ENCODE measurements at regions not wholly inside any gene's neighbourhood (a gene's known extent, or its start where the extent isn't known, plus 50 kb on each side); places are given as distances from the start of the nearest gene placed in this dataset.

- intact Hi-C loops (cut with DNase I) = no loop called here
- DNase-seq (no peak), ATAC-seq (ENCODE audit: poor library complexity) (no peak)
These were observed 991.6 kb downstream of the BRD1 start for GRCh38 chr22:48835857-48836672.

- DNase-seq (no peak), ATAC-seq (ENCODE audit: poor library complexity) (no peak)
- intact Hi-C loops (cut with DNase I) = no loop called here
These were observed 992.3 kb downstream of the BRD1 start for GRCh38 chr22:48835364-48835763.

GRCh38 chr22:48834404-48834803, 993.3 kb downstream of the BRD1 start:
- no peak for DNase-seq
- intact Hi-C loops (cut with DNase I) = no loop called here
- ATAC-seq (ENCODE audit: poor library complexity) = no peak

- ATAC-seq (ENCODE audit: poor library complexity) = no peak
- DNase-seq = no peak
- intact Hi-C loops (cut with DNase I) = no loop called here
These were observed 995.1 kb downstream of the BRD1 start for GRCh38 chr22:48832592-48832991.

- intact Hi-C loops (cut with DNase I) = no loop called here
- DNase-seq (no peak), ATAC-seq (ENCODE audit: poor library complexity) (no peak)
These were observed 997.8 kb downstream of the BRD1 start for GRCh38 chr22:48829908-48830307.

- DNase-seq (no peak), ATAC-seq (ENCODE audit: poor library complexity) (no peak)
- intact Hi-C loops (cut with DNase I) = no loop called here
These were observed 999.0 kb downstream of the BRD1 start for GRCh38 chr22:48828688-48829087.

- ATAC-seq (ENCODE audit: poor library complexity) = no peak
- no peak for DNase-seq
- intact Hi-C loops (cut with DNase I) = no loop called here
These were observed 999.6 kb downstream of the BRD1 start for GRCh38 chr22:48827904-48828555.

- intact Hi-C loops (cut with DNase I) = no loop called here
- no peak for ATAC-seq (ENCODE audit: poor library complexity)
- no peak for DNase-seq
These were observed 1000.3 kb downstream of the BRD1 start for GRCh38 chr22:48827268-48827846.

GRCh38 chr22:48826546-48826945, 1001.1 kb downstream of the BRD1 start:
- intact Hi-C loops (cut with DNase I) = no loop called here
- no peak for ATAC-seq (ENCODE audit: poor library complexity)
- no peak for DNase-seq

GRCh38 chr22:48825802-48826520, 1001.7 kb downstream of the BRD1 start:
- no peak for ATAC-seq (ENCODE audit: poor library complexity)
- intact Hi-C loops (cut with DNase I) = no loop called here
- DNase-seq = no peak

- intact Hi-C loops (cut with DNase I) = no loop called here
- DNase-seq = no peak
- no peak for ATAC-seq (ENCODE audit: poor library complexity)
These were observed 1002.7 kb downstream of the BRD1 start for GRCh38 chr22:48824712-48825651.

- intact Hi-C loops (cut with DNase I) = no loop called here
These were observed 1003.7 kb downstream of the BRD1 start for GRCh38 chr22:48823941-48824340.

GRCh38 chr22:48822278-48823233, 1005.1 kb downstream of the BRD1 start:
- DNase-seq (no peak), ATAC-seq (ENCODE audit: poor library complexity) (no peak)
- intact Hi-C loops (cut with DNase I) = no loop called here

More at GRCh38 chr22:48823941-48824340, 1003.7 kb downstream of the BRD1 start:
- no peak for ATAC-seq (ENCODE audit: poor library complexity)
- no peak for DNase-seq

GRCh38 chr22:48821727-48822126, 1005.9 kb downstream of the BRD1 start:
- no peak for DNase-seq
- intact Hi-C loops (cut with DNase I) = no loop called here
- no peak for ATAC-seq (ENCODE audit: poor library complexity)

- intact Hi-C loops (cut with DNase I) = no loop called here
- DNase-seq = no peak
- ATAC-seq (ENCODE audit: poor library complexity) = no peak
These were observed 1006.4 kb downstream of the BRD1 start for GRCh38 chr22:48821346-48821690.

- no peak for DNase-seq
- intact Hi-C loops (cut with DNase I) = no loop called here
- ATAC-seq (ENCODE audit: poor library complexity) = no peak
These were observed 1007.0 kb downstream of the BRD1 start for GRCh38 chr22:48820481-48821345.

GRCh38 chr22:48819961-48820360, 1007.7 kb downstream of the BRD1 start:
- intact Hi-C loops (cut with DNase I) = no loop called here
- DNase-seq = no peak
- ATAC-seq (ENCODE audit: poor library complexity) = no peak
